ENCODE measurements at regions not wholly inside any gene's neighbourhood (a gene's known extent, or its start where the extent isn't known, plus 50 kb on each side); places are given as distances from the start of the nearest gene placed in this dataset.

DNA sequence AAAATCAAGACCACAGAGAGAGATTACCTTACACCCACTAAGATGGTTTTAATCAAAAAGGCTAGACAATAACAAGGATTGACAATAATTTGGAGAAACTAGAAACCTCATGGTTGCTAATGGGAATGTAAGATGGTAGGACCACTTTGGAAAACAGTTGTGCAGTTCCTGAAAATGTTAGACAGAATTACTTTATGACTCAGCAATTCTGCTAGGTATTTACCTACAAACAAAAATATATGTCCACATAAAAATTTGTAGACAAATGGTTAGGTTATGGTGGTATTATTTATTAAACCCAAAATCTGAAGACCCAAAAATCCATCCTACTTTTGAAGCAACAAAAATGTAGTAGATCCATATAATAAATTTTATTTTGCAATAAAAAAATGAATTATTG, 1027.0 kb upstream of the ADGRL3 start (continued):
- TF ChIP-seq, protein P1, sequence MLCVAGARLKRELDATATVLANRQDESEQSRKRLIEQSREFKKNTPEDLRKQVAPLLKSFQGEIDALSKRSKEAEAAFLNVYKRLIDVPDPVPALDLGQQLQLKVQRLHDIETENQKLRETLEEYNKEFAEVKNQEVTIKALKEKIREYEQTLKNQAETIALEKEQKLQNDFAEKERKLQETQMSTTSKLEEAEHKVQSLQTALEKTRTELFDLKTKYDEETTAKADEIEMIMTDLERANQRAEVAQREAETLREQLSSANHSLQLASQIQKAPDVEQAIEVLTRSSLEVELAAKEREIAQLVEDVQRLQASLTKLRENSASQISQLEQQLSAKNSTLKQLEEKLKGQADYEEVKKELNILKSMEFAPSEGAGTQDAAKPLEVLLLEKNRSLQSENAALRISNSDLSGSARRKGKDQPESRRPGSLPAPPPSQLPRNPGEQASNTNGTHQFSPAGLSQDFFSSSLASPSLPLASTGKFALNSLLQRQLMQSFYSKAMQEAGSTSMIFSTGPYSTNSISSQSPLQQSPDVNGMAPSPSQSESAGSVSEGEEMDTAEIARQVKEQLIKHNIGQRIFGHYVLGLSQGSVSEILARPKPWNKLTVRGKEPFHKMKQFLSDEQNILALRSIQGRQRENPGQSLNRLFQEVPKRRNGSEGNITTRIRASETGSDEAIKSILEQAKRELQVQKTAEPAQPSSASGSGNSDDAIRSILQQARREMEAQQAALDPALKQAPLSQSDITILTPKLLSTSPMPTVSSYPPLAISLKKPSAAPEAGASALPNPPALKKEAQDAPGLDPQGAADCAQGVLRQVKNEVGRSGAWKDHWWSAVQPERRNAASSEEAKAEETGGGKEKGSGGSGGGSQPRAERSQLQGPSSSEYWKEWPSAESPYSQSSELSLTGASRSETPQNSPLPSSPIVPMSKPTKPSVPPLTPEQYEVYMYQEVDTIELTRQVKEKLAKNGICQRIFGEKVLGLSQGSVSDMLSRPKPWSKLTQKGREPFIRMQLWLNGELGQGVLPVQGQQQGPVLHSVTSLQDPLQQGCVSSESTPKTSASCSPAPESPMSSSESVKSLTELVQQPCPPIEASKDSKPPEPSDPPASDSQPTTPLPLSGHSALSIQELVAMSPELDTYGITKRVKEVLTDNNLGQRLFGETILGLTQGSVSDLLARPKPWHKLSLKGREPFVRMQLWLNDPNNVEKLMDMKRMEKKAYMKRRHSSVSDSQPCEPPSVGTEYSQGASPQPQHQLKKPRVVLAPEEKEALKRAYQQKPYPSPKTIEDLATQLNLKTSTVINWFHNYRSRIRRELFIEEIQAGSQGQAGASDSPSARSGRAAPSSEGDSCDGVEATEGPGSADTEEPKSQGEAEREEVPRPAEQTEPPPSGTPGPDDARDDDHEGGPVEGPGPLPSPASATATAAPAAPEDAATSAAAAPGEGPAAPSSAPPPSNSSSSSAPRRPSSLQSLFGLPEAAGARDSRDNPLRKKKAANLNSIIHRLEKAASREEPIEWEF (IDR thresholded peaks at IDR 0.05; ENCODE audit: insufficient replicate concordance, low read depth, low read length): no peak

DNA sequence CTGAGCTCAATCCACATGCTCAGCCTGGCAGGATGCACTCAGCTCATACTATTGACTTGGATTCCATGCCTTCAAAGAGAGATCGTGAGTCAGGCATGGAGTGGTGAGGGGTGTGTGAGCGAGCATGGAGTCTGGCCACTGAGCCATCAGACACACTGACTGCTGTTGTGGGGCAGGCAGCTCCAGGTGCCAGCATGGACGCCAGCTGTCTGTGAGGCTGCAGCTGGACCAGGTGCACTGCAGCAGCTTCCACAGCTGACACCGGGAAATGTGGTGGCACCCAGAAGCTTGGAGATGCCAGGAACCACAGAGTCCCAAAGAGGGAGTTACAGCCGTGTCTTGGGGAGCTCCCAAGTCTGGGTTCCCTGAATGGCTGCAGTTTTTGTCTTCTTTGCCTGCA, 1026.4 kb upstream of the ADGRL3 start:
- 4% methylated on average over 5 of the region's 5 CpGs for WGBS (ENCODE audit: insufficient coverage, insufficient replicate concordance, low lambda C conversion rate, missing lambda C conversion rate)
- DNase-seq (ENCODE audit: low read depth, low spot score) (no peak), FAIRE-seq (no peak), ATAC-seq (no peak)
- intact Hi-C loops (cut with micrococcal nuclease; ENCODE audit: unreplicated experiment) (no loop called here), in situ Hi-C loops (cut with MboI) (no loop called here)
- ChIA-PET RAD21 (ENCODE audit: unreplicated experiment) (no interaction called here), CTCF (no interaction called here), SMC1A (ENCODE audit: uncharacterized antibody, unreplicated experiment) (interaction anchor here (0.9 to 1.0 kb wide), 2 partner anchors 9 to 26 kb away, joined by 3 read pairs; no protein-coding TSS in a partner anchor), POLR2A (no interaction called here)
- no peaks in the 10 kb centered on the region for H3K27me3 ChIP-seq (replicated peaks in 1 of 2; ENCODE audit: control insufficient read depth in 2 of 2, insufficient read depth in 2 of 2, low read length in 1 of 2)
- H3K4me2 ChIP-seq (ENCODE audit: control insufficient read depth, insufficient read depth): no peak overlapping the region
- no peaks in the 10 kb centered on the region for H3K36me3 ChIP-seq (ENCODE audit: control insufficient read depth in 2 of 2, insufficient read depth in 2 of 2, low read length in 1 of 2)
- no peak overlapping the region for H3K27ac ChIP-seq (ENCODE audit: control insufficient read depth, insufficient read depth)
- H3K79me2 ChIP-seq (ENCODE audit: control insufficient read depth, insufficient read depth, low read length): no peaks in the 10 kb centered on the region
- no peaks in the 10 kb centered on the region for H3K9me3 ChIP-seq (replicated peaks; ENCODE audit: control insufficient read depth, insufficient read depth, low read length)
- H3K9ac ChIP-seq (ENCODE audit: control insufficient read depth, insufficient read depth, low read length): no peak overlapping the region
- H2AFZ ChIP-seq (ENCODE audit: control insufficient read depth, low read depth, low read length): no peak overlapping the region
- no peaks in the 10 kb centered on the region for H4K20me1 ChIP-seq (ENCODE audit: control insufficient read depth, insufficient read depth)
- no peaks in the 10 kb centered on the region for H3K4me1 ChIP-seq (ENCODE audit: control insufficient read depth, insufficient read depth, low read length)
- H3K4me3 ChIP-seq: no peak overlapping the region
- BruUV-seq (replicated peaks): no TSS peak
- TF ChIP-seq, protein P2, sequence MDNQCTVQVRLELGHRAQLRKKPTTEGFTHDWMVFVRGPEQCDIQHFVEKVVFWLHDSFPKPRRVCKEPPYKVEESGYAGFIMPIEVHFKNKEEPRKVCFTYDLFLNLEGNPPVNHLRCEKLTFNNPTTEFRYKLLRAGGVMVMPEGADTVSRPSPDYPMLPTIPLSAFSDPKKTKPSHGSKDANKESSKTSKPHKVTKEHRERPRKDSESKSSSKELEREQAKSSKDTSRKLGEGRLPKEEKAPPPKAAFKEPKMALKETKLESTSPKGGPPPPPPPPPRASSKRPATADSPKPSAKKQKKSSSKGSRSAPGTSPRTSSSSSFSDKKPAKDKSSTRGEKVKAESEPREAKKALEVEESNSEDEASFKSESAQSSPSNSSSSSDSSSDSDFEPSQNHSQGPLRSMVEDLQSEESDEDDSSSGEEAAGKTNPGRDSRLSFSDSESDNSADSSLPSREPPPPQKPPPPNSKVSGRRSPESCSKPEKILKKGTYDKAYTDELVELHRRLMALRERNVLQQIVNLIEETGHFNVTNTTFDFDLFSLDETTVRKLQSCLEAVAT (IDR thresholded peaks at IDR 0.05): no peak
- TF ChIP-seq CHD4 (IDR thresholded peaks at IDR 0.05): no peak
- TF ChIP-seq SUPT20H (IDR thresholded peaks at IDR 0.05; ENCODE audit: borderline replicate concordance, control insufficient read depth, low read depth, low read length): no peak
- no peak for TF ChIP-seq FOXK2 (IDR thresholded peaks at IDR 0.05)
- TF ChIP-seq SMC3 (IDR thresholded peaks at IDR 0.05; ENCODE audit: borderline replicate concordance, low read length): no peak
- no peak for TF ChIP-seq NFIC (IDR thresholded peaks at IDR 0.05; ENCODE audit: low read depth, low read length)
- no peak for TF ChIP-seq NBN (IDR thresholded peaks at IDR 0.05)
- TF ChIP-seq BRCA1 (IDR thresholded peaks at IDR 0.05; ENCODE audit: low read depth, low read length): no peak
- no peak for TF ChIP-seq KLF5 (IDR thresholded peaks at IDR 0.05; ENCODE audit: partially characterized antibody)
- TF ChIP-seq, protein P3, sequence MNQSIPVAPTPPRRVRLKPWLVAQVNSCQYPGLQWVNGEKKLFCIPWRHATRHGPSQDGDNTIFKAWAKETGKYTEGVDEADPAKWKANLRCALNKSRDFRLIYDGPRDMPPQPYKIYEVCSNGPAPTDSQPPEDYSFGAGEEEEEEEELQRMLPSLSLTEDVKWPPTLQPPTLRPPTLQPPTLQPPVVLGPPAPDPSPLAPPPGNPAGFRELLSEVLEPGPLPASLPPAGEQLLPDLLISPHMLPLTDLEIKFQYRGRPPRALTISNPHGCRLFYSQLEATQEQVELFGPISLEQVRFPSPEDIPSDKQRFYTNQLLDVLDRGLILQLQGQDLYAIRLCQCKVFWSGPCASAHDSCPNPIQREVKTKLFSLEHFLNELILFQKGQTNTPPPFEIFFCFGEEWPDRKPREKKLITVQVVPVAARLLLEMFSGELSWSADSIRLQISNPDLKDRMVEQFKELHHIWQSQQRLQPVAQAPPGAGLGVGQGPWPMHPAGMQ (IDR thresholded peaks at IDR 0.05; ENCODE audit: borderline replicate concordance): no peak
- TF ChIP-seq TARDBP (IDR thresholded peaks at IDR 0.05; ENCODE audit: borderline replicate concordance): no peak
- TF ChIP-seq, protein P4, sequence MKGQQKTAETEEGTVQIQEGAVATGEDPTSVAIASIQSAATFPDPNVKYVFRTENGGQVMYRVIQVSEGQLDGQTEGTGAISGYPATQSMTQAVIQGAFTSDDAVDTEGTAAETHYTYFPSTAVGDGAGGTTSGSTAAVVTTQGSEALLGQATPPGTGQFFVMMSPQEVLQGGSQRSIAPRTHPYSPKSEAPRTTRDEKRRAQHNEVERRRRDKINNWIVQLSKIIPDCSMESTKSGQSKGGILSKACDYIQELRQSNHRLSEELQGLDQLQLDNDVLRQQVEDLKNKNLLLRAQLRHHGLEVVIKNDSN (IDR thresholded peaks at IDR 0.05; ENCODE audit: borderline replicate concordance, extremely low read length, insufficient read depth, low read depth, low read length): no peak

Measured in GM12878 (cell line).